ENCODE measurements at regions not wholly inside any gene's neighbourhood (a gene's known extent, or its start where the extent isn't known, plus 50 kb on each side); places are given as distances from the start of the nearest gene placed in this dataset.
A peak's percentile ranks its signal among the peaks of the same experiment; 100 is the strongest.
"Not testable (repeated sequence)": the region's sequence is repeated elsewhere in the genome, so short reads cannot be mapped to it uniquely, and the experiment has no call there.

DNA sequence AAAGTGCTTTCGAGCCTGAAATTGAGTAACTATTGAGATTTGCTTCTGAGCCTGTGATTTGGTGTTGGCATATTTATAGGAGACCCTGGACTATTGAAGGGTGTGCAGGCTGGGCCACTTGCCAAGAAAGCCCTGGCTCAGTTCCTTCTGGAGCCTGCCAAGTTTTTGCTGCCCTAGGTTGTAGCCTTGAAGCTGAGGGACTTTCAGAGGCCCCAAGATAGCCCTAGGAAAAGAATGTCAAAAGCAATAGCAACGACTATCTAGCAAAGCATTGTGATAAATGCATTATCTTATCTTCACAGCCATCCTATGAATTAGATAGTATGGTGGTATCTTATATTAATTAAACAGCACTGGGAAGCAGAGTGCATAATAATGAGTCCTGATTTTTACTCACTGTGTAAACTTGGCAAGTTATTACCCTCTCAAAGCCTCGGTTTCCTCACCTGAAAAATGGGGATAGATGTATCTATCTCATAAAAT lies 473.7 kb upstream of the PODXL start:
- no peak for DNase-seq (ENCODE audit: low spot score)

DNA sequence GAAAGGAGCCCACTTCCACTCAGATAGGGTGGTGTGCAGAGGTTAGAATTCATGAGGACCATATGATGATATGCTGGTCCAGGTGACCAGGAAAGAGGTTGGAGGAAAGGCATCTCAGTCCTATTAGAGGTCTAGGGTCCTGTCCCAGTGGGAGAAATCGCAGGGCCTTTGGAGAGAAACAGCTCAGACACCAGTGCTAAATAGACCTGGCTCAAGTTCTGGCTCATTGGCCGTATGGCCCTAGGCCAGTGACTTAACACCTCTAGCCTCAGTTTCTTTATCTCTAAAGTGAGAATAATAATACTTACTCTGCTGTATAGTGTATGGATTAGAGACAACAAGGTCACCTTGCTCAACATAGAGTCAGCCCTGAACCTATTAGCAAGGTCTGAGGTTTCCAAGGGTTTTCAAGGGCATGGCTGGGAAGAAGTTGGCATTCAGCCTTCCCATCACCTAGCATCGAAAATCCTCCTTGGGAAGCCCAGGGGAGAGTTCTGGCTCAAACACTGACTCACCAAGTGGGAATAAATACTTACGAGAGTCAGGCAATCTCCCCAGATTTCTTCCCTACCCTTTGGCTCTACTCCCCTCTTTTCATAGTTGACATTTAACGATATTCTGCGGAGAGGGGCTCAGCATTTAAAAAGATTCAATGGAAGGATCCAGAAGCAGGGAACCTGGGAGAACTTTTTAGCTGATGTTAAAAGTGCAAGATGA lies 473.1 kb upstream of the PODXL start:
- DNase-seq (ENCODE audit: low spot score), result no peak

DNA sequence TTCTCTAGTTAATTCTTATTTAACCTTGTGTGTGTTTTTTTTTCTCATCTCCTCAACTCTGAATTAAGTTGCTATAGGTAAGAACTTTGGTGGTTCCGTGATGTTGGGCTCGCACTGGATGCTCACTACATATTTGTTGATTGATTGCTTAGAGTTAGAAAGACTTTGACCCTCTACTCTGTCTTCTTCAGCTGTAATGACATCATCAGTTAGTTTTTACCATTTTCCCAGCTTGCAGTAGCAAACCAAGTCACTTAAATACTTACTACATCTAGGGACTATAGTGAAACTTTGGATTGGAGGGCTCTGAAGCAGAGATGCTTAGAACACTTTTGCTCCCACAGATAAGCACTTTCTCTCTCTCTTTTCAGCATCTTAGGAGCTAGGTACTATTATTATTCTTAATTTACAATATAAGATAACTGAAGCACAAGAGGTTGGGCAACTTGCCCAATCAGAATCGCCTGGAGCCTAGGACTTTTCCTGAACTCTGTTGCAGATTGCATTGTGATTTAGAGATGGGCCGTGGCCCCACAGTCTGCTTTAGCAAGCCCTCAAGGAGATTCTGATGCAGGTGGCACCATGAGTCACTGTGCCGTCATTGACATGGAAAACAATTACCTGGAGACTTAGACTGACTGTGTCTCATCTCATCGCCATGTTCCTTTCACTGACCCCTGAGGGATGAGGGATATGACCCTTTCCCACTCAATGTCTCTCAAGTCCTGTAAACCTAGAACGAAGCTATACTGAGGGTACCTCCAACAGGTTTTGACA lies 471.9 kb upstream of the PODXL start:
- no peak for DNase-seq (ENCODE audit: low spot score)

DNA sequence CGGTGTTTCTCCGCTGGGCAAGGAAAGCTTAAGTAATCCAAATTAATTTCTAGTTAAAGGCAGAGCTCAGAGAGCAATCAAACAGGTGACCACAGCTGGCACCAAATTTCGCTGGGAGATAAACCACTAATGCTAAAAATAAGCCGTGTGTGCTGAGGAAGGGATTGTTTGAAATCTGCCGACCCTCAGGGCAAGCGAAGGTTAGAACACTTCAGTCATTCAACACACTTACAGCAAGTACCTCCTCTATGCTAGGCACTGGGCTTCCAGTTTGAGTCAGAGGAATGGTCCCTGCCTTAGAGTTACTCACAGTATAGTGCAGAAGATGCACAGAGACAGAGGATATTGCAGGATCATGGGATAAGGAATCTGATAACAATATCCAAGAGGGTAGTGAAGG lies 467.9 kb upstream of the PODXL start:
- no peak for DNase-seq (ENCODE audit: low spot score)

DNA sequence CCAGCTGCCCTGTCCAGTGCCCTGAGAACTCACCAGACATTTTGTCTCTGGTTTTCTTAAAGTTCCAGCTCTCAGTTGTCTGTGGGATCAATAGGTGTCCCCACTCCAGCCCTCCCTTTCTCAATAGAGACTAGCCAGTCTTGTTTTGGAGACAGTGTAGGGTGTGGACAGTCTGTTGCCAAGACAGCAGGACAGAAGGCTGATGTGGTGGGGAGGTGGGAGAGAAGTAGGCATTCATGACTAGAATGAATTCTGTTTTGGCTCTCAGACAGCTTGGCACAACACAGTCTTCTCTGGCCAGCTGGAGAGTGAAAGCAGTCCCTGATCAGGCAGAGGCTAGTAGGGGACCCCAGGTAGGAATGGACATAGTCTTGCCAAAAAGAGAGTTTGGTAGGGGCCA lies 467.0 kb upstream of the PODXL start:
- no peak for DNase-seq (ENCODE audit: low spot score)

DNA sequence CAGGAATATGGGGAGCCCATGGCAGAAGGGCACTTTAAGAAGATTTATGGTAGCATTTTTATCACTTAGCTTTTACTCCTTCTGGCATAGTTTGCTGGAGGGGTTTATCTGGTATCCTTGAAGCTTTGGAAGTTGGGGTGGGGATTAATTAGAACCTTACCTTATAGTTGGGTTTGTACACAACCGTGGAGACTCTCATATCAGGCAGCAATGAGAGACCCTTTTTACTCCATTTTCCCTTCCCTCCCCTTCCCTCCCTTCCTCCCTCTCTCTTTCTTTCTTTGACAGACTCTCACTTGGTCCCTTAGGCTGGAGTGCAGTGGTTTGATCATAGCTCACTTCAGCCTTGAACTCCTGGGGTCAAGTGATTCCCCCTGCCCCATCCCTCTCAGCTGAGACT lies 465.8 kb upstream of the PODXL start:
- DNase-seq (ENCODE audit: low spot score), result no peak

DNA sequence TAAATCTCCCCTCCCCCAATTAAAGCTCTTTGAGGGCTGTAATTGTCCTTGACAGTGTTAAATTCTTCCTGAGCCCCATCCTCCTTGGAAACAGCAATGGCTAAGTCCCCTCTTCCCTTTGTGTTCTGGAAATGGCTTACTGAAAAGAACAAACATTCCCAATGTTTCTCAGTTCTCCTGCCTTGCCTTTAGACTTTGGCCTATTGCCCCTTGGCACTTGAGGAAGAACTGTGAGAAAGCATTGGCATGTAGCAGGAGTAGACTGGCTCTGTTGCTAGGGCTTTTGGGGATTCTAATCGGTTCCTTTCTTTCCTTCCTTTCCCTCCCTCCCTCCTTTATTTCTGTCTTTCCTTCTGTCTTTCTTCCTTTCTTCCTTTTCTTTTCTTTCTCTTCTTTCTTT lies 463.3 kb upstream of the PODXL start:
- no peak for DNase-seq (ENCODE audit: low spot score)

DNA sequence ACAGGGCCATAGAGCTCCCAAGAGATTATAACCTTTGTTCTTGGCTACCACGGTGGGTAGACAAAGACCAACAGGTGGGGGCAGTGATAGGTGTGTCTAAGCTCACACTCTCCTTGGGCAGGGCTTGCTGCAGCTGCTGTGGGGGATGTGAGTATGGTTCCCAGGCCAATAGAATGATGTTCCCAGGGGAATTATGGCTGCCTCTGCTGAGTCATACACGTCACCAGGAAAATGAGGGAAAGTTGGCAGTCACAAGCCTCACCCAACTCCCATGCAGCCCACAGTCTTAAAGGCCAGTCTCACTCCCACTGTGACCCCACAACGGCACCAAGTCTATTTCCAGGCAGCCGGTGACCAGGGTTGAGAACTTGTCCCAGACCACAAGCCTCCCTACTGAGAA lies 453.4 kb upstream of the PODXL start:
- DNase-seq (ENCODE audit: low spot score), result no peak

DNA sequence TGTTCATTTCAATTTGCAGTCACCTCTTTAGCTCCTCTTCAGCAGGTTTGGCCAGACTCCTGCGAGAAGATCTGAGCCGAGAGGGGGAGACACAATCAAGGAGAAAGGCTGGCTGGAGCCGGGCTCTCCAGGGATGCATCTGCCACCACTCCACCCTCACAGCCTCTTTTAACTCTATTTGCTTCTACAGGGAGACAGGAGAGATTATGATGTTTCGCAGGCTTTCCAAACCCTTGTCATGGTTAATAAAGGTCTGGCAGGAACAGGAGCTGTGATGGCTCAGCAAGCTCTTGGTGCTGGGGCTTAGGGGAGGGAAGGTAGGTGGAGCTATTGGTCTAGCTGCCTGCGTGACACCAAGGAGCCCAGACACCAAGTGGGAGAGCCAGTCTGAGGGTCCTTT lies 448.1 kb upstream of the PODXL start:
- peak; percentile 71 for DNase-seq (ENCODE audit: low spot score)

DNA sequence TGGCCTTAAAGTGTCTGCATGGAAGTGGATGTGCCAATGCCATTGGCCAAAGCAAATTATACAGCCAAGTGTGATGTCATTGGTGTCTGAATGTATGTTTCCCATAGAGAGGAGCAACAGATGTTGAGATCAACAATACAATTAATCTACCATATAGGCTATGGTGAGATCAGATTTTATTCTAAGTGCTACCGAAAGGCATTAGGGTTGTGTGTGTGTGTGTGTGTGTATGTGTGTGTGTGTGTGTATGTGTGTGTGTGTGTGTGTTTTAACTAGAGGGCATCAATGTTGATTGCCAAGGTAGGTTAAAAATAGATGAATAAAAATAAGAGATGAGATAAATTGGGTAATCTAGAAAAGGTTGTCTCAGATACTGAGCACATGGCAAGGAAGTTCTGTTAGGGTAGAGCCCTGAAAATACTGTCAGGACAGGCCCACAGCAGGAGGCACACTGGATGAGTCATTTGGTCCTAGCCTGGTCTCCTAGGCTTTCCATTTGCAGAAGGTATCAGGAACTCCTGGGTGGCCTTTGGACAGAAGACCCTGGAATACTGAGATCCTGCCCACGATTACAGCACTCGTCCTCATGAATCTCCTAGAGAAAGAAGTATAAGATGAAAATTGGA lies 446.0 kb upstream of the PODXL start:
- no peak for DNase-seq (ENCODE audit: low spot score)

DNA sequence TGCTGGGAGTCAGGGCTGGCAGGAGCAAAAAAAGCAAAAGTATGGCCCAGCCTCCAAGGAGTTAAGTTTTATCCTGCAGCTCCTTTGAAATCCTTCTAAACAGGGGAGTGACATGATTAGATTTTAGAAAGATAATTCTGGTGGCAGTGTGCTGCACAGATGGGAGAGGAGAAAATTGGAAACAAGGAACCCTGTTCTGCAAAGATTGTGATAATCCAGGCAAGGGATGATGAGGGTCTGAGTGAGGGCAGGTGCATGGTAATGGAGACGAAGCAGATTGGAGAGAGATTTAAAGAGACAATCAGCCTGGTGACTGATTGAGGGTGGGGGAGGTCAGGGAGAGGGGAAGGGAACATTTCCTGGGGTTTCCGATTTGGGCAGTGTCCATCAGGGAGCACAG lies 444.7 kb upstream of the PODXL start:
- DNase-seq (ENCODE audit: low spot score), result no peak

DNA sequence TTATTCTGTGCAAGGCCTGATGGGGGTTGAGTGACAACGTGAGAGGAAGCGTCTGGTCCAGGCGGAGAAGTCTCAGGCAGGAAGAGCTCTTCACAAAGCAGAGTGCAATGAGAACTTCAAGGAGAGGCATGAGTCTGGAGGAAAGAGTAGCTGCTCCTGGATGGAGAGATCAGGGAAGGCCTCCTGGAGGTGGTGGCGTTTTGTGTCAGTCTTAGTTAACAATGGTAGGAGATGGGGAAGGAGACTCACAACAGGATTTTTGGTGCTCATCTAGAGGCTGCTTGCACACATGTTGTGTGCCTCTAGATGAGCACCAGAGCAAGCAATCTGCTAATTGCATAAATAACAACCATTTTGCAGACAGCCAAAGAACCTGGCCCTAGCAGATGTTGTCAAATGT lies 442.8 kb upstream of the PODXL start:
- no peak for DNase-seq (ENCODE audit: low spot score)

DNA sequence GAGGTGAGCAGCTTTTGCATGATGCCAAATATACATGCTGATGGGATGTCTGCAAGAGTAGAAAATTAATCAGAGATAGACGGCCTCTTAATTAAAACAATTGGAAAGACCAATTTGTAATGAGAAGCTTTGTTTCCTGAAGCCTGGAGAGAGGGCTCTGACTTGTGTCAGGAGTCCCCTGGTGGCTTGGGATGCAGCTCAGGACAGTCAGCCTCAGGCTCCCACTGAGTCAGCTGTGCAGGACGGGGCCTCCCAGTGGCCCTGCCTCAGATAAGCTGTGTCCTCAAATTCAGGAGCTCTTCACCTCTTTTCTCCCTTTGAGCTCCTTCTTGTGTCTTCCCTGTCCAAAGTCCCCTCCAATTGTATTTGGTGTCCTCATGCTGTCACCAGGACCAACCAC lies 438.9 kb upstream of the PODXL start:
- no peak for DNase-seq (ENCODE audit: low spot score)

DNA sequence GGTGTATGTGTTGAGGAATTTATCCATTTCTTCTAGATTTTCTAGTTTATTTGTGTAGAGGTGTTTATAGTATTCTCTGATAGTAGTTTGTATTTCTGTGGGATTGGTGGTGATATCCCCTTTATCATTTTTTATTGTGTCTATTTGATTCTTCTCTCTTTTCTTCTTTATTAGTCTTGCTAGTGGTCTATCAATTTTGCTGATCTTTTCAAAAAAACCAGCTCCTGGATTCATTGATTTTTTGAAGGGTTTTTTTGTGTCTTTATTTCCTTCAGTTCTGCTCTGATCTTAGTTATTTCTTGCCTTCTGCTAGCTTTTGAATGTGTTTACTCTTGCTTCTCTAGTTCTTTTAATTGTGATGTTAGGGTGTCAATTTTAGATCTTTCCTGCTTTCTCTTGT lies 424.6 kb upstream of the PODXL start:
- not testable (repeated sequence) for DNase-seq (ENCODE audit: low spot score)

DNA sequence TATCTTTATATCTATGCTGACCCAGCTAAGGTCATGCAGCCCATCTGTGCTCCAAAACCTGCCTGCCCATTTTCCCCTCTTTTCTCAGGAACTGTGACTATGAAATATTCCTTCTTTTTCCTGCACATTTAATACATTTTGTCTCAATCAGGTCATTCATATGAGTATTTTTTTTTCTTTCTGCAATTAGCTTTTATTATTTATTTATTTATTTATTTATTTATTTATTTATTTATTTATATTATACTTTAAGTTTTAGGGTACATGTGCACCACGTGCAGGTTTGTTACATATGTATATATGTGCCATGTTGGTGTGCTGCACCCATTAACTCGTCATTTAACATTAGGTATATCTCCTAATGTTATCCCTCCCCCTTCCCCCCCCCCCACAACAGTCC lies 421.7 kb upstream of the PODXL start:
- not testable (repeated sequence) for DNase-seq (ENCODE audit: low spot score)

DNA sequence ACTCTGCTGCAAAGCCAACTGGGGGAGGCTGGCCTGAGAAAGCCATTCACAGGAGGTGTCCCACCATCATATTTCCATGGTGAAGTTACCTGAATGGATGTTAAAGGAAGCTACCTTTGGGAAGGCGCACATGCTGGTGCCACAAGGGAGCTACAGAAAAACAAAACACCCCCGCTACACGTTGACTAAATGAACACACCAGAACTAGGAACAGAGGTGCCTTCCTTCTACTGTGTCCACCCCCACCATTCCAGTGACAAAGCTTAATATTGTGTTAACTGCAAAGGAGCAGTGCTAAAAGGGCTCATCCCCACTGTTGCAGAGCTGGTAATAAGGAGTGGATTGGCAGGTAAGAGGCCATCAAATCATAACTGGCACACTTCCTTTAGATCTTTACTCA lies 420.0 kb upstream of the PODXL start:
- DNase-seq (ENCODE audit: low spot score), result no peak

DNA sequence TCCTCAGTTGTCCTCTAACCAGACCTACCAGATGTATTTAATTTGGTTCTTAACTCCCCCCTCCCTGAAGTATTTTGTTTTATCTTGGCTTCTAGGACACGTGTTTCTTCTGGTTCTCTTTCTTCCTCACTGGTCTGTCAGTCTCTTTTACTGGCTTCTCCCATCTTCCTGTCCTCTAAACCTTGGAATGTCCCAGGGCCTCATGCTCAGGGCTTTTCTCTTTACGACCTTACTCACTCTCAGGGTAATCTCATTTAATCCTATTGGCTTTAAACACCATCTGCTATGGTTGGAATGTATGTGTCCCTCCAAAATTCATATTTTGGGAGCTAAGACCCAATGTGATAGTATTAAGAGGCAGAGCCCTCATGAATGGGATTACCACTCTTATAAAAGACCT lies 418.2 kb upstream of the PODXL start:
- no peak for DNase-seq (ENCODE audit: low spot score)

DNA sequence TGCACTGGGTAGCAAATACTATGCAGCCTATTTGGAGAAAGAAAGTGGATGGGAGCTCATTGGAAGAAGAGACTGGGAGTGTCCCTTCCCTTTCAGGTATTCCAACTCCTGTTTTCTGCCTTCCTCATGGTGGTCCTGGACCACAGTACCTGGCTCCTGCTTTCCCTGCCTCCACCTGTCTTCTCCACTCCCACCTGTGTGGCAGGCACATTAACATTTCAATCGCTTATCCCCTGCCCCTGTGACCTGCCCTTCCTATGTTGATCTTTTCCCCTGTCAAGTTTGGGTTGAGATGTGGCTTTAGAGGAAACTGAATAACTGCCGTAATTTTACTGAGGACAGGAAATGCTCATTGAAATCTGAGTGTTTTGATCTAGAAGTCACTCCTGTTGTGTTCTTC lies 415.8 kb upstream of the PODXL start:
- no peak for DNase-seq (ENCODE audit: low spot score)

DNA sequence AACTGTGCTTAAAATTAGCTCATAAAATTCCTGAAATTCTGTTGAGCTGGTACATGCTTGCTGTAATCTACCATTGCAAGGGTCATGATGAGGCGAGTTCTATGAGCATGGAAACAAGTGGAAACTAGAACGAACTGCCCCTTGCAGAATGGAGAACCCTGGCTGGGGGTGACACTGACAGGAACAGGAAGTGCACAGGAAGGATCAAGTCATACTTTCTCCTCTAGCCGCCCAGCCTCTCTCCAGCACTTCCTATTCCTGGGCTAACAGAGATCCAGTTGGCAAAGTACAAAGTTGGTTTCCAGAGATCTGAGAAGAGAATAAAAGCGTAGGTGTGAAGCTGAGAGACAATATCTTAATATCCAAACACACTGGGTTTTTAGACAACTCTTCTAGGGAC lies 414.2 kb upstream of the PODXL start:
- no peak for DNase-seq (ENCODE audit: low spot score)

DNA sequence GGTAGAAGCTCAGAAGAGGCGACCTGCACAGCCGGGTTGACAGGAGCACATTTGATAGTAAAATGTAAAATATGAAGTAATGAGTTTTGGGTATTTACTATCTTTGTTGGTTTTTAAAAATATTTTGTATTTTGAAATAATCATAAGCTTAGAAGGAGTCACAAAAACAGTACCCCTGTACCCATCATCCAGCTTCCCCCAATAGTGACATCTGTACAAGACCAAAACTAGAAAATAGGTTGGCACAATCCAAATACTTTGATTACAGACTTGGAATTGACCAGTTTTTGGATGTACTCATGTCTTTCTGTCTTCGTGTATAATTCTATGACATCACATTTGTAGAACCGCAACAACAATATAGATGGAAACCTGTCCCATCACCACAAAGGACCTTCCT lies 413.1 kb upstream of the PODXL start:
- no peak for DNase-seq (ENCODE audit: low spot score)

DNA sequence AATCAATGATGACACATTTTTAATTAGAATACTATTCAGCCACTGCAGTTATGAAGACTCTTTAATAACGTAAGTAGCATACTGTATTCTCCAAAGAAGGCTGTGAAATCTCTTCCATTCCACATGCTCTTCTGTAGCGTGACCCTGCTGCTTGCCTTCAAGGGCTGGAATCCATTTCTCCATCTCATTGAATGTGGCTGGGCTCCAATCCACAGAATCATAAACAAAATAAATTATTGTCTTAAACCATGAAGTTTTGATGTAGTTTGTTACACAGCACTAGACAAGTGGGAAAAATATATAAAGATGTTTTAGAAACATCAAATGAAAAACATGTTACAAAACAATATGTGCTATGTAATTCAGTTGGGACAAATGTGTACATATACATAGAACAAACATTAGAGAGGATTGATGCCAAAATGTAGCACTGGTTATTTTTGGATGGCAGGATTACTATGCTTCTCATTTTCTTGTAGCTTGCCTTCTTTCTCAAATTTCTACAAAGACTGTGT lies 410.8 kb upstream of the PODXL start:
- DNase-seq (ENCODE audit: low spot score), result no peak

DNA sequence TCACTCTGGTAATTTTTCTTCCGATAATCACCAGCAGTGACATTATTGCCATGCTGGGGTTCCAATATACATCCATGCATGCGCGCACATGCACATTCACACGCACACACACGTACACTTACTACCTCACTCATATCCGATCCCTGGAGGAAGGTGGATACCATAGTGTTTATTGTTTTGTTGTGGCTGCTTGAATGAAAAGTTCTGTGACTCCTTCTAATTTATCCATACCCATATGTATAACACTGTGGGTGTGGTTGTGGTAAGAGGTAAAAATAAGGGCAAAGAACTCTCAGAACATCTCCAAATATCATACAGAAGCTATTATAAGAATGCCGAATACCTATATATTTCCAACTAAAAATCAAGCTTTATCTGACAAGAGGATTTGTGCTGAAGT lies 407.8 kb upstream of the PODXL start:
- DNase-seq (ENCODE audit: low spot score), result no peak

DNA sequence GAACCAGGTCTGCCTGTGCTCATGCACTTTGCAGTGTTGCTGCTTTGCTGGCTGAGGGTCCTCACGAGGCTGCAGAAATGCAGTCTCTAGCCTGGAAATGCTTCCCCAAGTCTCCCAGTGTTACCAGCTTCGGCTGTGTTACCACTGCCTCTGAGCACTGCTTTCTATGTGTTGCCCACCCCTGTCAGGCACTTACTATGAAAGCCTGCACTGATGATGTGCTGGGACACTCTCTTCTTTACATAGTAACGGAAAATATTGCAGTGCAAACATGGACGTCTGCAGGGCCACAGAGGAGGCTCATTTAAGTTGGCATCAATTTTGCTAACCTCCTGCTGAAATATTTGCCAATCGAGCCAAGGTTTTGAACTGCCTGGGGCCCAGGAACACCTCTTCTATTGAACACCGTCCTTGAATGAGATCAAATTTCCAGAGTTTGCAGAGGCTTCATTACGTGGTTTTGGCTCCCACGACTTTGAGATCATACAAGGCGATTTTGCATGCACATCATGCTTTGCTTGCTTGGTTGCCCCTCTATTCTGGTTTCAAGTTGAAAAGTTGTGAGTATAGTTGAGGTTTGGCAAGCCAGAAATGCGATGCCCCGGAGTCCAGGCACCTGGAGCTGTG lies 404.7 kb upstream of the PODXL start:
- no peak for DNase-seq (ENCODE audit: low spot score)
